H1 (cell line): ENCODE measurements at regions not wholly inside any gene's neighbourhood (a gene's known extent, or its start where the extent isn't known, plus 50 kb on each side); places are given as distances from the start of the nearest gene placed in this dataset.

ENCODE experiments used
- CTCF ChIA-PET: fragments of 300-600 bp; sonication (Branson Sonifier 250); formaldehyde crosslinking; loops from one replicate; lab custom pipeline; 2021; ENCODE audit not compliant: partially characterized antibody; lab: Charles Lee
- POLR2A ChIA-PET: fragments of 300-600 bp; sonication (Branson Sonifier 250); formaldehyde crosslinking; loops from one replicate; lab custom pipeline; 2021; ENCODE audit warnings: inconsistent platforms; ENCODE audit not compliant: partially characterized antibody; lab: Charles Lee
- DNase-seq, 2 experiments: peaks; one replicate each; pipeline versions ENCODE4 v3.0.0 to v3.0.0-alpha.2; 2010 to 2022; ENCODE audit warnings: low spot score in 2 of 2, low read depth in 1 of 2, mixed read lengths in 1 of 2
- FAIRE-seq: peaks from 2 replicates; lab custom pipeline; 2011; peaks lifted over from hg19 to GRCh38; lab: Jason Lieb, UNC
- H2AFZ ChIP-seq: 2 replicates; pipeline ENCODE4 v1.8.1; 2012; ENCODE audit warnings: low read length, inconsistent platforms
- H2AK5ac ChIP-seq: 2 replicates; pipeline ENCODE4 v1.6.1; 2013; ENCODE audit warnings: low read depth, low read length
- H2BK120ac ChIP-seq: replicated peaks from 2 replicates; pipeline ENCODE3; 2013; ENCODE audit warnings: low read depth, low read length, inconsistent platforms
- H2BK12ac ChIP-seq: 2 replicates; pipeline ENCODE4 v1.6.1; 2013; ENCODE audit warnings: low read depth, low read length
- H2BK15ac ChIP-seq: 2 replicates; pipeline ENCODE4 v1.6.1; 2013; ENCODE audit warnings: low read length
- H2BK20ac ChIP-seq: 2 replicates; pipeline ENCODE4 v1.6.1; 2013; ENCODE audit warnings: low read length
- H2BK5ac ChIP-seq: 2 replicates; pipeline ENCODE4 v1.6.1; 2013; ENCODE audit warnings: low read depth, low read length
- H3K14ac ChIP-seq: 2 replicates; pipeline ENCODE4 v1.6.1; 2013; ENCODE audit warnings: inconsistent platforms; ENCODE audit not compliant: insufficient read length
- H3K18ac ChIP-seq: 2 replicates; pipeline ENCODE4 v1.6.1; 2013; ENCODE audit warnings: low read length; ENCODE audit errors: extremely low read depth
- H3K23ac ChIP-seq: 2 replicates; pipeline ENCODE4 v1.6.1; 2013; ENCODE audit warnings: inconsistent platforms; ENCODE audit not compliant: insufficient read length
- H3K23me2 ChIP-seq: 2 replicates; pipeline ENCODE4 v1.6.1; 2013; ENCODE audit warnings: low read depth, low read length
- H3K27ac ChIP-seq: 2 replicates; pipeline ENCODE4 v1.6.1; 2011; ENCODE audit warnings: low read depth, low read length, inconsistent platforms
- H3K27me3 ChIP-seq, 4 experiments: replicated peaks in 1 of 4; 1 replicate in 1 of 4; 2 replicates in 3 of 4; pipeline versions ENCODE4 v1.6.1 to v1.8.1; 2011 to 2013; ENCODE audit warnings: low read length in 3 of 4, mild to moderate bottlenecking in 3 of 4, inconsistent platforms in 2 of 4, mixed read lengths in 2 of 4, moderate library complexity in 1 of 4; ENCODE audit not compliant: control insufficient read depth in 3 of 4, insufficient read depth in 3 of 4; ENCODE audit errors: extremely low read depth in 1 of 4
- H3K36me3 ChIP-seq, 4 experiments: 2 replicates each; pipeline versions ENCODE4 v1.6.1 to v1.8.1; 2011 to 2013; ENCODE audit warnings: mild to moderate bottlenecking in 4 of 4, low read length in 3 of 4, moderate library complexity in 2 of 4, control low read depth in 1 of 4, inconsistent platforms in 1 of 4; ENCODE audit not compliant: insufficient read depth in 4 of 4, control insufficient read depth in 2 of 4
- H3K4ac ChIP-seq: replicated peaks from 2 replicates; pipeline ENCODE3; 2013; ENCODE audit warnings: low read length, low read depth, mixed read lengths, inconsistent platforms; ENCODE audit not compliant: insufficient read length
- H3K4me1 ChIP-seq, 4 experiments: replicated peaks in 1 of 4; 1 replicate in 1 of 4; 2 replicates in 3 of 4; pipeline versions ENCODE4 v1.6.1 to v1.8.1; 2011 to 2013; ENCODE audit warnings: low read length in 3 of 4, inconsistent platforms in 2 of 4, mixed read lengths in 1 of 4; ENCODE audit not compliant: insufficient read depth in 4 of 4, control insufficient read depth in 3 of 4
- H3K4me2 ChIP-seq, 2 experiments: 2 replicates each; pipeline versions ENCODE4 v1.6.1 to v1.8.1; 2011 to 2013; ENCODE audit warnings: low read depth in 2 of 2, low read length in 2 of 2, control low read depth in 1 of 2, inconsistent platforms in 1 of 2, mild to moderate bottlenecking in 1 of 2; ENCODE audit not compliant: insufficient read depth in 1 of 2
- H3K4me3 ChIP-seq, 4 experiments: fragments of 200-600, 300-600 bp in 1 of 4; sonication (generic), shearing (Covaris generic), sonication (Bioruptor Twin) in 1 of 4; 2 replicates each; pipeline versions ENCODE4 v1.5.1 to v1.8.1; 2011 to 2016; ENCODE audit warnings: low read length in 4 of 4, low read depth in 3 of 4, control low read depth in 2 of 4, inconsistent platforms in 2 of 4, mild to moderate bottlenecking in 2 of 4, mixed read lengths in 1 of 4, moderate library complexity in 1 of 4; ENCODE audit not compliant: insufficient read depth in 2 of 4; ENCODE audit errors: extremely low read depth in 1 of 4
- H3K56ac ChIP-seq: replicated peaks from 2 replicates; pipeline ENCODE3; 2013; ENCODE audit warnings: low read depth, mild to moderate bottlenecking, mixed read lengths, low read length, inconsistent platforms; ENCODE audit not compliant: insufficient read length
- H3K79me1 ChIP-seq: 2 replicates; pipeline ENCODE4 v1.6.1; 2013; ENCODE audit warnings: low read depth, low read length, control low read depth
- H3K79me2 ChIP-seq, 2 experiments: 2 replicates each; pipeline versions ENCODE4 v1.6.1 to v1.8.1; 2012 to 2013; ENCODE audit warnings: low read length in 2 of 2, mild to moderate bottlenecking in 2 of 2, inconsistent platforms in 1 of 2; ENCODE audit not compliant: insufficient read depth in 2 of 2, control insufficient read depth in 1 of 2
- H3K9ac ChIP-seq, 4 experiments: replicated peaks in 1 of 4; 1 replicate in 1 of 4; 2 replicates in 3 of 4; pipeline versions ENCODE4 v1.6.1 to v1.8.1; 2011 to 2013; ENCODE audit warnings: low read depth in 3 of 4, low read length in 3 of 4, control low read depth in 2 of 4, mild to moderate bottlenecking in 2 of 4, moderate library complexity in 2 of 4, inconsistent platforms in 1 of 4; ENCODE audit errors: extremely low read depth in 1 of 4
- H3K9me3 ChIP-seq, 2 experiments: 2 replicates each; pipeline versions ENCODE4 v1.6.1 to v1.8.1; 2012 to 2013; ENCODE audit warnings: mild to moderate bottlenecking in 2 of 2, moderate library complexity in 2 of 2, control low read depth in 1 of 2, inconsistent platforms in 1 of 2, low read depth in 1 of 2, low read length in 1 of 2, mixed read lengths in 1 of 2; ENCODE audit not compliant: insufficient read depth in 2 of 2
- H4K20me1 ChIP-seq, 2 experiments: replicated peaks in 1 of 2; 2 replicates each; pipeline versions ENCODE3 to v1.8.1; 2011 to 2013; ENCODE audit warnings: inconsistent platforms in 2 of 2, low read length in 2 of 2, mild to moderate bottlenecking in 1 of 2; ENCODE audit not compliant: insufficient read depth in 2 of 2, control insufficient read depth in 1 of 2
- H4K5ac ChIP-seq: 2 replicates; pipeline ENCODE4 v1.6.1; 2013; ENCODE audit warnings: low read length, low read depth, mixed read lengths, inconsistent platforms; ENCODE audit not compliant: insufficient read length
- H4K8ac ChIP-seq: 2 replicates; pipeline ENCODE4 v1.8.0; 2013; ENCODE audit warnings: mild to moderate bottlenecking, moderate library complexity, low read length, inconsistent platforms; ENCODE audit not compliant: insufficient read depth; ENCODE audit errors: extremely low read depth
- H4K91ac ChIP-seq: replicated peaks from 2 replicates; pipeline ENCODE3; 2013; ENCODE audit warnings: low read length, mixed read lengths, inconsistent platforms; ENCODE audit not compliant: insufficient read length
- ASH2L ChIP-seq: fragments of 200-600, 300-600 bp; sonication (generic); IDR thresholded peaks from one replicate; pipeline ENCODE4 v1.7.1; 2017; ENCODE audit warnings: low read length
- EP300 ChIP-seq, 2 experiments: IDR thresholded peaks; 1 replicate in 1 of 2; 2 replicates in 1 of 2; pipeline ENCODE4 v1.6.1; 2011 to 2012; ENCODE audit warnings: low read depth in 2 of 2, low read length in 2 of 2, mild to moderate bottlenecking in 2 of 2, borderline replicate concordance in 1 of 2, inconsistent platforms in 1 of 2, moderate library complexity in 1 of 2
- GTF2F1 ChIP-seq: IDR thresholded peaks from 2 replicates; pipeline ENCODE4 v1.6.1; 2012; ENCODE audit warnings: low read depth, low read length, improper control_type of control experiment, borderline replicate concordance
- MAFK ChIP-seq: IDR thresholded peaks from 2 replicates; pipeline ENCODE4 v1.6.1; 2012; ENCODE audit warnings: low read depth, mild to moderate bottlenecking, improper control_type of control experiment, low read length
- POLR2AphosphoS5 ChIP-seq: IDR thresholded peaks from 2 replicates; pipeline ENCODE4 v1.6.1; 2011; ENCODE audit warnings: low read depth, low read length
- RNF2 ChIP-seq: fragments of 200-900, 300-1000 bp; sonication (generic); IDR thresholded peaks from 2 replicates; pipeline ENCODE4 v1.7.1; 2016; ENCODE audit warnings: borderline replicate concordance, low read depth, mild to moderate bottlenecking, antibody characterized with exemption, low read length; ENCODE audit not compliant: poor library complexity, severe bottlenecking; ENCODE audit errors: missing control alignments
- YY1 ChIP-seq: IDR thresholded peaks from 2 replicates; pipeline ENCODE4 v1.6.1; 2011; ENCODE audit warnings: low read depth, mild to moderate bottlenecking, low read length
- WGBS, 2 experiments: shearing (Covaris generic) in 1 of 2; methylation state at CpG; one replicate each; pipeline versions ENCODE4 v1.1.6 to v1.1.7; 2013 to 2015; ENCODE audit warnings: low lambda C conversion rate in 2 of 2, mixed read lengths in 2 of 2, inconsistent platforms in 1 of 2, low coverage in 1 of 2, missing lambda C conversion rate in 1 of 2; ENCODE audit not compliant: insufficient replicate concordance in 2 of 2, insufficient coverage in 1 of 2, insufficient read length in 1 of 2; ENCODE audit errors: extremely low coverage in 1 of 2, missing lambda C conversion rate in 1 of 2; 5-methylcytosine and 5-hydroxymethylcytosine counted together
- TF ChIP-seq, protein P1 (sequence below): IDR thresholded peaks from 2 replicates; pipeline ENCODE4 v1.6.1; 2012; ENCODE audit warnings: inconsistent platforms

DNA sequence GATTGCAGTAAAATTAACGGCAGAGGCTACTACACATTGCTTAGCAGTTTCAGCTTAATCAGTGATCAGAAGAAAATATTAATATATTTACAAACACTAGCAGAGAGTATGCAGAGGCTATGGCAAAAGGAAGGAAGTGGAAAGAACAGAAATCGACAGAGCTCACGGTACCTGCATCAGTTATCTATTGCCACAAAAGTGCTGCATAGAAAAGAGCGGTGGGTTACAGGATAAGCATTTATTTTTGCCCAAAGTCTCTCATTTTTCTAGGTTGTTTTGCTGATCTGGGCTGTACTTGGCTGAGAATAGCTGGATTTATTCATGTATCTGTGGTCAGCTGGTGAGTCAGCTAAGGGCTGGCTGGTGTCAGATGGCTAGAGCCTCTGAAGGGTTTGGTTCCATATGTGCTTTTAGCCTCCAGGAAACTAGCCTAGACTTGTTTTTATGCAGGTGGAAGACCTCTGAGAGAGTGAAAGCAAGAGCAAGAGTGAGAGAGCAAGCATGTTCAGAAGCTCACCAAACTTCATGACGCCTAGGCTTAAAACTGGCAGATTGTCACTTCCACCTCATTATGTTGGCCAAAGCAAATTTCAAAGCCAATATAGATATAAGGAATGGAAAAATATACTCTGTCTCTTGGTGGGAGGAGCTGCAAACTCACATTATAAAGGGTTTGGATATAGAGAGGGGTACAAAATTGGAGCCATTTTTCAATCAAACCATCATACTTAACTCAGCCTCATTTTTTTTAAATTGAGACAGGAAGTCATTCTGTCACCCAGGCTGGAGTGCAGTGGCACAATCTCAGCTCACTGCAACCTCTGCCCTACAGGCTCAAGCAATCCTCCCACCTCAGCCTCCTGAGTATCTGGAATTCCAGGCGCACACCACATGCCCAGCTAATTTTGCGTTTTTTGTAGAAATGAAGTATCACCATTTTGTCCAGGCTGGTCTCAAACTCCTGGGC lies 153.2 kb upstream of the RPL34 start:
- no peak for DNase-seq
- WGBS, 2 experiments, result 94% methylated on average over 7 of the region's 7 CpGs; no CpG with 5 or more reads in 1 of the 2 experiments

More for the DNA sequence above, 153.2 kb upstream of the RPL34 start:
- Histone ChIP-seq H2AFZ (peak overlapping the region; percentile 56; the same call in 1 of the 2 replicates), H3K9me3 (no peaks in the 10 kb centered on the region), H3K4me2 (no peak overlapping the region), H2BK15ac (no peak overlapping the region), H3K4me3 (no peak overlapping the region), H3K18ac (no peak overlapping the region), H3K23ac (no peak overlapping the region), H2AK5ac (no peak overlapping the region), H4K8ac (no peak overlapping the region), H3K9ac (no peak overlapping the region), H2BK20ac (no peak overlapping the region), H3K27me3 (no peaks in the 10 kb centered on the region), H2BK120ac (no peak overlapping the region), H4K5ac (no peak overlapping the region), H3K36me3 (no peaks in the 10 kb centered on the region), H4K91ac (no peak overlapping the region), H3K27ac (no peak overlapping the region), H2BK5ac (no peak overlapping the region), H3K23me2 (no peaks in the 10 kb centered on the region), H3K79me1 (no peaks in the 10 kb centered on the region), H4K20me1 (no peaks in the 10 kb centered on the region)
- no peak for FAIRE-seq
- CTCF ChIA-PET, result interaction anchor here (0.6 to 1.3 kb wide), 5 partner anchors 22 to 1011 kb away, joined by 3 to 6 read pairs (median 3); no protein-coding TSS in a partner anchor
- no peak for TF ChIP-seq RNF2
- TF ChIP-seq GTF2F1, result no peak
- TF ChIP-seq, protein P1, sequence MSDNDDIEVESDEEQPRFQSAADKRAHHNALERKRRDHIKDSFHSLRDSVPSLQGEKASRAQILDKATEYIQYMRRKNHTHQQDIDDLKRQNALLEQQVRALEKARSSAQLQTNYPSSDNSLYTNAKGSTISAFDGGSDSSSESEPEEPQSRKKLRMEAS, result no peak
- no peak for TF ChIP-seq ASH2L
- no peak for TF ChIP-seq POLR2AphosphoS5
- no peak for TF ChIP-seq EP300 (IDR thresholded peaks at IDR 0.05; ENCODE audit: borderline replicate concordance in 1 of 2, low read depth in 2 of 2, low read length in 2 of 2)
- no peak for TF ChIP-seq YY1
- no peak for TF ChIP-seq MAFK
- TF ChIP-seq, all 59 proteins: peak for 0
- Histone ChIP-seq H3K79me2 (no peaks in the 10 kb centered on the region), H3K56ac (no peak overlapping the region), H3K4ac (no peak overlapping the region), H3K4me1 (no peaks in the 10 kb centered on the region), H2BK12ac (no peak overlapping the region), H3K14ac (no peak overlapping the region)
- POLR2A ChIA-PET, result no interaction called here
